ENCODE measurements at regions not wholly inside any gene's neighbourhood (a gene's known extent, or its start where the extent isn't known, plus 50 kb on each side); places are given as distances from the start of the nearest gene placed in this dataset.

GRCh38 chr5:158209219-158209908 is 350.4 kb upstream of the CLINT1 start:
- Histone ChIP-seq H3K4me1 (no peaks in the 10 kb centered on the region), H3K27ac (no peak overlapping the region), H3K36me3 (no peaks in the 10 kb centered on the region), H3K27me3 (no peaks in the 10 kb centered on the region), H3K4me3 (replicated peaks in 1 of 3) (no peak overlapping the region), H3K9me3 (no peaks in the 10 kb centered on the region)
- 87 to 93% methylated on average over 5 of the region's 5 CpGs for WGBS, 2 donors
- intact Hi-C loops (cut with DNase I) = no loop called here
- TF ChIP-seq CTCF (IDR thresholded peaks at IDR 0.05) (no peak), POLR2A (IDR thresholded peaks at IDR 0.05) (no peak)
- no peak for DNase-seq

GRCh38 chr5:158207733-158208132 is 348.8 kb upstream of the CLINT1 start:
- no peak overlapping the region for H3K4me3 ChIP-seq (replicated peaks in 1 of 3)
- no peaks in the 10 kb centered on the region for H3K4me1 ChIP-seq
- no peak overlapping the region for H3K27ac ChIP-seq
- no peak for DNase-seq
- intact Hi-C loops (cut with DNase I) = no loop called here
- no peaks in the 10 kb centered on the region for H3K9me3 ChIP-seq
- no peaks in the 10 kb centered on the region for H3K36me3 ChIP-seq
- no peaks in the 10 kb centered on the region for H3K27me3 ChIP-seq
- 80% methylated on average over 10 of the region's 10 CpGs for WGBS, 2 donors
- no peak for TF ChIP-seq CTCF (IDR thresholded peaks at IDR 0.05)
- no peak for TF ChIP-seq POLR2A (IDR thresholded peaks at IDR 0.05)

- Histone ChIP-seq H3K27ac (no peak overlapping the region), H3K4me1 (no peaks in the 10 kb centered on the region), H3K27me3 (no peaks in the 10 kb centered on the region), H3K4me3 (replicated peaks in 1 of 3) (no peak overlapping the region), H3K9me3 (no peaks in the 10 kb centered on the region), H3K36me3 (no peaks in the 10 kb centered on the region)
- DNase-seq = no peak
- 93 to 95% methylated on average over 2 of the region's 2 CpGs for WGBS, 2 donors
- intact Hi-C loops (cut with DNase I) = no loop called here
- no peak for TF ChIP-seq POLR2A (IDR thresholded peaks at IDR 0.05)
- no peak for TF ChIP-seq CTCF (IDR thresholded peaks at IDR 0.05)
Observed at GRCh38 chr5:158205992-158206391, 347.0 kb upstream of the CLINT1 start.

- H3K4me3 ChIP-seq (replicated peaks in 1 of 3) = no peak overlapping the region
- H3K4me1 ChIP-seq = no peaks in the 10 kb centered on the region
- intact Hi-C loops (cut with DNase I) = no loop called here
- DNase-seq = no peak
- no peaks in the 10 kb centered on the region for H3K9me3 ChIP-seq
- H3K27me3 ChIP-seq = no peaks in the 10 kb centered on the region
- WGBS, 2 donors = 88 to 92% methylated on average over 8 of the region's 8 CpGs
- no peak overlapping the region for H3K27ac ChIP-seq
- no peak for TF ChIP-seq CTCF (IDR thresholded peaks at IDR 0.05)
- TF ChIP-seq POLR2A (IDR thresholded peaks at IDR 0.05) = no peak
- H3K36me3 ChIP-seq = no peaks in the 10 kb centered on the region
Observed at GRCh38 chr5:158203261-158203660, 344.3 kb upstream of the CLINT1 start.

- Histone ChIP-seq H3K4me1 (no peaks in the 10 kb centered on the region), H3K36me3 (no peaks in the 10 kb centered on the region), H3K9me3 (no peaks in the 10 kb centered on the region), H3K27ac (no peak overlapping the region), H3K4me3 (replicated peaks in 1 of 3) (no peak overlapping the region), H3K27me3 (no peaks in the 10 kb centered on the region)
- no peak for TF ChIP-seq CTCF (IDR thresholded peaks at IDR 0.05)
- TF ChIP-seq POLR2A (IDR thresholded peaks at IDR 0.05) = no peak
- intact Hi-C loops (cut with DNase I) = no loop called here
- 91 to 94% methylated on average over 7 of the region's 7 CpGs for WGBS, 2 donors
- DNase-seq = no peak
Observed at GRCh38 chr5:158202801-158203200, 343.9 kb upstream of the CLINT1 start.

Data from thyroid gland (tissue), 4 donors.